Right lobe of liver (tissue), 6 donors: ENCODE measurements at regions not wholly inside any gene's neighbourhood (a gene's known extent, or its start where the extent isn't known, plus 50 kb on each side); places are given as distances from the start of the nearest gene placed in this dataset.

ENCODE experiments used
- ATAC-seq, 4 donors: fragments of 200-7000 bp; cut with Tn5 transposase; one replicate each; pipeline ENCODE4 v1.9.1; 2020; ENCODE audit warnings: mild to moderate bottlenecking in 4 of 4, moderate library complexity in 4 of 4
- DNase-seq, 3 donors: peaks; one replicate each; pipeline ENCODE4 v3.0.0-alpha.2; 2020
- H3K27ac ChIP-seq, 3 donors: fragments of 200-600 bp; one replicate each; pipeline ENCODE4 v1.8.0; 2022
- H3K27me3 ChIP-seq, 2 donors: fragments of 200-600 bp; one replicate each; pipeline ENCODE4 v1.8.0; 2022
- H3K36me3 ChIP-seq, 4 donors: fragments of 200-600 bp; sonication (generic) in 1 of 4; one replicate each; pipeline versions ENCODE4 v1.5.1 to v1.8.0; 2017 to 2022; ENCODE audit warnings: control low read depth in 1 of 4
- H3K4me1 ChIP-seq, 4 donors: fragments of 200-600 bp; sonication (generic) in 1 of 4; one replicate each; pipeline versions ENCODE4 v1.5.1 to v1.8.0; 2017 to 2022; ENCODE audit warnings: control low read depth in 1 of 4
- H3K4me3 ChIP-seq, 3 donors: fragments of 200-600 bp; one replicate each; pipeline ENCODE4 v1.8.0; 2022
- H3K9me3 ChIP-seq, 4 donors: fragments of 200-600 bp; sonication (generic) in 1 of 4; one replicate each; pipeline versions ENCODE4 v1.5.1 to v1.8.0; 2017 to 2022; ENCODE audit warnings: control low read depth in 1 of 4
- CTCF ChIP-seq, 4 donors: fragments of 200-600 bp in 3 of 4; fragments of 450-650 bp in 1 of 4; IDR thresholded peaks; one replicate each; pipeline versions ENCODE4 v1.5.1 to v1.8.0; 2016 to 2022; ENCODE audit warnings: antibody characterized with exemption in 4 of 4, mild to moderate bottlenecking in 2 of 4
- POLR2A ChIP-seq: fragments of 450-650 bp; IDR thresholded peaks from one replicate; pipeline ENCODE4 v1.6.1; 2017; ENCODE audit warnings: antibody characterized with exemption, mild to moderate bottlenecking
- WGBS: methylation state at CpG from one replicate; pipeline ENCODE4 v1.1.6; 2018; ENCODE audit warnings: low coverage, low lambda C conversion rate; ENCODE audit not compliant: insufficient coverage; ENCODE audit errors: missing lambda C conversion rate; 5-methylcytosine and 5-hydroxymethylcytosine counted together
- intact Hi-C, 2 donors: fragments of 100-400 bp; cut with DNase I; formaldehyde crosslinking; loops; one replicate each; pipeline versions ENCODE4 v1.11.2 to v1.14.1; 2022
- donor health status: DM: no; HTN: yes; CAD: no.
- donor health status: DM: no; HTN: no; CAD: no.
- donor health status: DM: no; HTN: no; CAD: no.
- donor health status: DM: no; HTN: yes; CAD: no.
- donor health status: DM: no; HTN: yes; CAD: no.

DNA sequence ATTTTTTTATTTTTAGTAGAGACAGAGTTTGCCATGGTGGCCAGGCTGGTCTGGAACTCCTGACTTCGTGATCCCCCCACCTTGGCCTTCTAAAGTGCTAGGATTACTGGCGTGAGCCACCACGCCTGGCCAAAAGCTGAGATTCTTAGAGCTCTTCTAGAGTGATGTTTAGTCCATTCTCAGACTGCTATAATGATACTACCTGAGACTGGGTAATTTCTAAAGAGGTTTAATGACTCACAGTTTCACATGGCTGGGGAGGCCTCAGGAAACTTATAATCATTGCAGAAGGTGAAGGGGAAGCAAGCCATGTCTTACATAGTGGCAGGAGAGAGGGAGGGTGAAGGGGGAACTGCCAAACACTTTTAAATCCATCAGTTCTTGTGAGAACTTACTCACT, 1804.9 kb upstream of the LRRTM1 start:
- Histone ChIP-seq H3K4me3 (no peak overlapping the region), H3K36me3 (no peaks in the 10 kb centered on the region), H3K27me3 (no peaks in the 10 kb centered on the region), H3K9me3 (no peaks in the 10 kb centered on the region), H3K27ac (no peak overlapping the region), H3K4me1 (no peaks in the 10 kb centered on the region)
- intact Hi-C loops, result no loop called here
- TF ChIP-seq CTCF (IDR thresholded peaks at IDR 0.05) (no peak), POLR2A (no peak)
- 29% methylated on average over 1 of the region's 3 CpGs for WGBS
- ATAC-seq (no peak), DNase-seq (no peak)

- Histone ChIP-seq H3K27me3 (no peaks in the 10 kb centered on the region), H3K27ac (no peak overlapping the region), H3K9me3 (no peaks in the 10 kb centered on the region), H3K4me1 (no peaks in the 10 kb centered on the region), H3K36me3 (no peaks in the 10 kb centered on the region), H3K4me3 (no peak overlapping the region)
- TF ChIP-seq CTCF (IDR thresholded peaks at IDR 0.05), result no peak
- no peak for TF ChIP-seq POLR2A
- no peak for ATAC-seq
- intact Hi-C loops, result no loop called here
- WGBS, result 71% methylated on average over 1 of the region's 1 CpG
- no peak for DNase-seq
Observed at GRCh38 chr2:82098617-82099016, 1794.1 kb upstream of the LRRTM1 start.

- H3K4me1 ChIP-seq, result no peaks in the 10 kb centered on the region
- no peak for TF ChIP-seq POLR2A
- no peak for TF ChIP-seq CTCF (IDR thresholded peaks at IDR 0.05)
- H3K9me3 ChIP-seq, result no peaks in the 10 kb centered on the region
- no peaks in the 10 kb centered on the region for H3K36me3 ChIP-seq
- H3K27me3 ChIP-seq, result no peaks in the 10 kb centered on the region
- DNase-seq (no peak), ATAC-seq (no peak)
- H3K27ac ChIP-seq, result no peak overlapping the region
- 37% methylated on average over 6 of the region's 6 CpGs for WGBS
- intact Hi-C loops, result no loop called here
- no peak overlapping the region for H3K4me3 ChIP-seq
Observed at GRCh38 chr2:82089518-82089917, 1785.0 kb upstream of the LRRTM1 start.

DNA sequence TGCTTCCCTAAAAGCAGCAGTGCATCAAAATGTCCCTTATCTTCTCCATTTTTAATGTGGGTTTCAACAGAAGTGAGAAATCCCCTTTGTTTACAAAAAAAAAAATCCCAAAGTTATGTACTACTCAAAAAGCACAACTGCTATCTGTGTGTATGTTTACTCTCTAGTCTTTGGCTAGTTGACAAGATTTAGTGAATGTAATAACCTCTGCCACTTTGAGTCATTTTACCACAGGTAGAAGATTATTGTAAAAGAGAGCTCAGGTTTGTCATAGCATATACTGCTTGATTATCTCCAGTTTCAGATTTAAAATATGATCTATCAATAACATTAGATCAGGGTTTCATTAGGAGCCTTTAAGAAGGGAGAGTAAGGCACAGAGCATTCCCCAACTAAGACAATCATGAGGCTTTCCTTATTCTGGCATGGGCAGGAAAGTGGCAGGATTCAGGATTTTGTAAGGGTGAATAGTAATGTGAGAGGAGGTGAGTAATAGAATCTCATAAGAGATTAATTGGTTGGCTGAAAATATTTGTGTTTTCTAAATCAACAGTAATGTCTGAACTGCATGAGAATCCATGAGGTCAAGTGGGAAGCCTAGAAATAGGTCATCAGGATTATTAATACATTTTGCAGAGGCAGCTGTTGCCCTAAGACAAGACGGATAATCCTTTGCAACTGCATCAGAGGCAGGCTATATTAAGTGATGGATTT, 1780.3 kb upstream of the LRRTM1 start:
- intact Hi-C loops, result no loop called here
- no peak overlapping the region for H3K27ac ChIP-seq
- DNase-seq (no peak), ATAC-seq (no peak)
- no peak for TF ChIP-seq POLR2A
- no peak for TF ChIP-seq CTCF (IDR thresholded peaks at IDR 0.05)
- H3K27me3 ChIP-seq, result no peaks in the 10 kb centered on the region
- WGBS, result 80% methylated on average over 1 of the region's 1 CpG
- H3K9me3 ChIP-seq, result no peaks in the 10 kb centered on the region
- H3K4me1 ChIP-seq, result no peaks in the 10 kb centered on the region
- no peaks in the 10 kb centered on the region for H3K36me3 ChIP-seq
- no peak overlapping the region for H3K4me3 ChIP-seq

GRCh38 chr2:82075875-82076274, 1771.3 kb upstream of the LRRTM1 start:
- Histone ChIP-seq H3K36me3 (no peaks in the 10 kb centered on the region), H3K4me3 (no peak overlapping the region), H3K27me3 (no peaks in the 10 kb centered on the region), H3K27ac (no peak overlapping the region), H3K9me3 (no peaks in the 10 kb centered on the region), H3K4me1 (no peaks in the 10 kb centered on the region)
- no peak for TF ChIP-seq CTCF (IDR thresholded peaks at IDR 0.05)
- no peak for TF ChIP-seq POLR2A
- 24% methylated on average over 2 of the region's 2 CpGs for WGBS
- intact Hi-C loops, result no loop called here
- DNase-seq (no peak), ATAC-seq (no peak)
